ENCODE measurements at regions not wholly inside any gene's neighbourhood (a gene's known extent, or its start where the extent isn't known, plus 50 kb on each side); places are given as distances from the start of the nearest gene placed in this dataset.
"Not testable (repeated sequence)": the region's sequence is repeated elsewhere in the genome, so short reads cannot be mapped to it uniquely, and the experiment has no call there.

DNA sequence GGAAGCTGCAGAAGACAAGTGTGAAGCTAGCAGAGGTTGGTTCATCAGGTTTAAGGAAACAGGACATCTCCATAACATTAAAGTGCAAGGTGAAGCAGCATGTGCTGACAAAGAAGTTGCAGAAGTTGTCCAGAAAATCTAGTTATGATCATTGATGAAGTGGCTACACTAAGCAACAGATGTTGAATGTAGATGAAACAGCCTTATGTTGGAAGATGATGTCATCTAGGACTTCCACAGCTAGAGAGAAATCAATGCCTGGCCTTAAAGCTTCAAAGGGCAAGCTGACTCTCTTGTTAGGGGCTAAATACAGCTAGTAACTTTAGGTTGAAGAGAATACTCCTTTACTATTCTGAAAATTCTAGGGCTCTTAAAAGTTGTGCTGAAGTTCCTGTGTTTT lies 340.2 kb upstream of the SOX9 start:
- H3K27ac ChIP-seq = no peak overlapping the region
- no peaks in the 10 kb centered on the region for H3K9me3 ChIP-seq
- no peak overlapping the region for H3K4me3 ChIP-seq
- H3K27me3 ChIP-seq = no peaks in the 10 kb centered on the region
- H3K36me3 ChIP-seq = no peaks in the 10 kb centered on the region
- intact Hi-C loops (cut with DNase I) = no loop called here
- H3K4me1 ChIP-seq = no peaks in the 10 kb centered on the region
- TF ChIP-seq, protein P1, sequence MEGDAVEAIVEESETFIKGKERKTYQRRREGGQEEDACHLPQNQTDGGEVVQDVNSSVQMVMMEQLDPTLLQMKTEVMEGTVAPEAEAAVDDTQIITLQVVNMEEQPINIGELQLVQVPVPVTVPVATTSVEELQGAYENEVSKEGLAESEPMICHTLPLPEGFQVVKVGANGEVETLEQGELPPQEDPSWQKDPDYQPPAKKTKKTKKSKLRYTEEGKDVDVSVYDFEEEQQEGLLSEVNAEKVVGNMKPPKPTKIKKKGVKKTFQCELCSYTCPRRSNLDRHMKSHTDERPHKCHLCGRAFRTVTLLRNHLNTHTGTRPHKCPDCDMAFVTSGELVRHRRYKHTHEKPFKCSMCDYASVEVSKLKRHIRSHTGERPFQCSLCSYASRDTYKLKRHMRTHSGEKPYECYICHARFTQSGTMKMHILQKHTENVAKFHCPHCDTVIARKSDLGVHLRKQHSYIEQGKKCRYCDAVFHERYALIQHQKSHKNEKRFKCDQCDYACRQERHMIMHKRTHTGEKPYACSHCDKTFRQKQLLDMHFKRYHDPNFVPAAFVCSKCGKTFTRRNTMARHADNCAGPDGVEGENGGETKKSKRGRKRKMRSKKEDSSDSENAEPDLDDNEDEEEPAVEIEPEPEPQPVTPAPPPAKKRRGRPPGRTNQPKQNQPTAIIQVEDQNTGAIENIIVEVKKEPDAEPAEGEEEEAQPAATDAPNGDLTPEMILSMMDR (IDR thresholded peaks at IDR 0.05) = no peak
- TF ChIP-seq POLR2AphosphoS5 (IDR thresholded peaks at IDR 0.05; ENCODE audit: insufficient read depth in 1 of 2, low read depth in 1 of 2) (no peak), POLR2A (IDR thresholded peaks at IDR 0.05) (no peak)
- DNase-seq (ENCODE audit: extremely low spot score in 2 of 2) = no peak

DNA sequence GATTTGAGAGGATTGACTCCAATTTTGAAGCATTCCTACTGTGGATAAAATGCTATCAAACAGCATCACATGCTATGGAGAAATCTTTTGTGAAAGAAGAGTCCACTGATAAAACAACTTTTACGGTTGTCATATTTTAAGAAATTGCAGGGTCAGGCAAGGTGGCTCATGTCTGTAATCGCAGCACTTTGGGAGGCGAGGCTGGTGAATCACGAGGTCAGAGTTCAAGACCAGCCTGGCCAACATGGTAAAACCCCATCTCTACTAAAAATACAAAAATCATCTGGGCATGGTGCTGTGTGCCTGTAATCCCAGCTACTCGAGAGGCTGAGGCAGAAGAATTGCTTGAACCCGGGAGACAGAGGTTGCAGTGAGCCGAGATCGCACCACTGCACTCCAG lies 338.8 kb upstream of the SOX9 start:
- H3K4me1 ChIP-seq; H3K4me3 ChIP-seq; DNase-seq (ENCODE audit: extremely low spot score in 2 of 2); H3K9me3 ChIP-seq; H3K36me3 ChIP-seq; intact Hi-C loops (cut with DNase I); H3K27me3 ChIP-seq; H3K27ac ChIP-seq: not testable (repeated sequence)

DNA sequence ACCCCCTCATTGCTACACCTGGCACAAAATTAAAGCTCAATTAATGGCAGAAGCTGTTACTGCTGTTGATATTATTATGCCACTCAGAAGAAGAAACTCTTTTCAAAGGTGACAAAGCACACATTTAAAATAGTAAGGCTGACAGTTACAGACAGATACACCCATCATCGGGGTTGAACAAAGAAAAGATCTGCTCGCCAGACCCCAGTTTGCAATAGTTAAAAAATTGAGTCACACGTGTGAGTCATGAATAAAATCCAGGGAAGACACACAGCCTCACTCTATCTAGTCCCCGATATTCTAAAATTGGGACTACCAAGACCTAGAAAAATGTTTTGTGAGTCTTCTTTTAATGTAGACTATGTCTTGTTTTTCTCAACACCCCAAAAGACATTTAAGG lies 330.0 kb upstream of the SOX9 start:
- no peak for TF ChIP-seq POLR2A (IDR thresholded peaks at IDR 0.05)
- TF ChIP-seq POLR2AphosphoS5 (IDR thresholded peaks at IDR 0.05; ENCODE audit: insufficient read depth in 1 of 2, low read depth in 1 of 2) = no peak
- TF ChIP-seq, protein P1 (IDR thresholded peaks at IDR 0.05) = no peak
- intact Hi-C loops (cut with DNase I) = no loop called here
- Histone ChIP-seq H3K9me3 (no peaks in the 10 kb centered on the region), H3K4me1 (no peaks in the 10 kb centered on the region), H3K4me3 (no peak overlapping the region), H3K27me3 (no peaks in the 10 kb centered on the region), H3K27ac (no peak overlapping the region), H3K36me3 (no peaks in the 10 kb centered on the region)
- DNase-seq (ENCODE audit: extremely low spot score in 2 of 2) = no peak

DNA sequence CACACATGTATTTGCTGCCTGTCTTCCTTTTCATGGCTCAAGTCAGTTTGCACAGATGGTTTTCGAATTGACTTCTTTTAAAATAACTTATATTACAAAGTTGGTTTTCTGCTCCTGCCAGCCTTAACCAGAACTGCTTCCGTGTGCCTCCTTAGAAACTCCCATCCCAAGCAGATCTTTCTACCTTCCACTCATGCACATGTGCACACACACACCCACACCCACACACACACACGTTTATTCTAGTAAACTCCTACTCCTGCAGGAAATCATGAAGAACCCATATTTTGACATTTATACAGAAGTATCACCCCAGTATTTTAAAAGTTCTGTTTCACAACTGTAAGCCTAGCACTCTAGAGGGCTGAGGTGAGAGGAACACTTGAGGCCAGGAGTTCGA lies 329.5 kb upstream of the SOX9 start:
- no peaks in the 10 kb centered on the region for H3K27me3 ChIP-seq
- H3K36me3 ChIP-seq = no peaks in the 10 kb centered on the region
- intact Hi-C loops (cut with DNase I) = no loop called here
- no peaks in the 10 kb centered on the region for H3K4me1 ChIP-seq
- no peak overlapping the region for H3K4me3 ChIP-seq
- H3K9me3 ChIP-seq = no peaks in the 10 kb centered on the region
- no peak for TF ChIP-seq POLR2AphosphoS5 (IDR thresholded peaks at IDR 0.05; ENCODE audit: insufficient read depth in 1 of 2, low read depth in 1 of 2)
- no peak for TF ChIP-seq POLR2A (IDR thresholded peaks at IDR 0.05)
- TF ChIP-seq, protein P1 (IDR thresholded peaks at IDR 0.05) = no peak
- no peak for DNase-seq (ENCODE audit: extremely low spot score in 2 of 2)
- H3K27ac ChIP-seq = no peak overlapping the region

DNA sequence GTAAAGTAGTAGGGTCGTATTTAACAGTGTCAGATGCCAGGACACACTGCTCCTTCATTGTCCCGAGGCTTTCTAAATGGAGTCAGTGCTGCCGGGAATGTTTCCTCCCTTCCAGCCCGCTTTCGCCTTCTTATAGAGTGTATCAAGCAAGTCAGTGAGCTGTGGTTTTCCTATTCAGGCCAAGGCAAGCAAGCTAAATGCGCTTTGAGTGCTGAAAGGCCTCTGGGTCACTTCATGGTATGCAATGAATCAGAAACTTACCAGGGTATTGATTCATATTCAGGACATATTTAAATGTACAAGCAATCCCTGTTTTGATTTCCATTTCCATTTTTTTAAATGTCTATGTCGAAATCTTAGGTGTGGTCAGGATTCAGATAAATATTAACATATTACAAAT lies 327.9 kb upstream of the SOX9 start:
- intact Hi-C loops (cut with DNase I) = no loop called here
- no peaks in the 10 kb centered on the region for H3K36me3 ChIP-seq
- H3K9me3 ChIP-seq = no peaks in the 10 kb centered on the region
- H3K4me1 ChIP-seq = no peaks in the 10 kb centered on the region
- H3K27ac ChIP-seq = no peak overlapping the region
- TF ChIP-seq POLR2AphosphoS5 (IDR thresholded peaks at IDR 0.05; ENCODE audit: insufficient read depth in 1 of 2, low read depth in 1 of 2) (no peak), POLR2A (IDR thresholded peaks at IDR 0.05) (no peak)
- TF ChIP-seq, protein P1 (IDR thresholded peaks at IDR 0.05) = no peak
- no peaks in the 10 kb centered on the region for H3K27me3 ChIP-seq
- no peak overlapping the region for H3K4me3 ChIP-seq
- DNase-seq (ENCODE audit: extremely low spot score in 2 of 2) = no peak

DNA sequence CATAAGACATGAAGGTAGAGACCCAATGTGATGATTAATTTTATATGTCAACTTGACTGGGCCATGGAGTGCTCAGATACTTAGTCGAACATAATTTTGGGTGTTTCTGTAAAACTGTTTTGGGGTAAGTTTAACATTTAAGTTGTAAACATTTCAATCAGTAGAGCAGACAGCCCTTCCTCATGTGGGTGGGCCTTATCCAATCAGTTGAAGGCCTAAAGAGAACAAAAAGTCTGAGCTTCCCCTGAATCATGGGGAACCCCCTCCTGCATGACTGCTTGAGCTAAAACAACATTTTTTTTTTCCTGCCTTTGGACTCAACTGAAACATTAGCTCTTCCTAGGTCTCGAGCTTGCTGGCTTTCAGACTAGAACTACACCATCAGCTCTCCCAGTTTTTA lies 327.3 kb upstream of the SOX9 start:
- DNase-seq (ENCODE audit: extremely low spot score in 2 of 2) = no peak
- Histone ChIP-seq H3K27me3 (no peaks in the 10 kb centered on the region), H3K9me3 (no peaks in the 10 kb centered on the region), H3K36me3 (no peaks in the 10 kb centered on the region), H3K4me3 (no peak overlapping the region), H3K4me1 (no peaks in the 10 kb centered on the region), H3K27ac (no peak overlapping the region)
- intact Hi-C loops (cut with DNase I) = no loop called here
- no peak for TF ChIP-seq POLR2A (IDR thresholded peaks at IDR 0.05)
- TF ChIP-seq, protein P1 (IDR thresholded peaks at IDR 0.05) = no peak

Data from vagina (tissue), 2 donors.